NCI-H510A (cell line): ENCODE measurements at regions not wholly inside any gene's neighbourhood (a gene's known extent, or its start where the extent isn't known, plus 50 kb on each side); places are given as distances from the start of the nearest gene placed in this dataset.

Experiments used
- DNase-seq: peaks from one replicate; lab custom pipeline; 2025; lab: John Stamatoyannopoulos, UW

DNA sequence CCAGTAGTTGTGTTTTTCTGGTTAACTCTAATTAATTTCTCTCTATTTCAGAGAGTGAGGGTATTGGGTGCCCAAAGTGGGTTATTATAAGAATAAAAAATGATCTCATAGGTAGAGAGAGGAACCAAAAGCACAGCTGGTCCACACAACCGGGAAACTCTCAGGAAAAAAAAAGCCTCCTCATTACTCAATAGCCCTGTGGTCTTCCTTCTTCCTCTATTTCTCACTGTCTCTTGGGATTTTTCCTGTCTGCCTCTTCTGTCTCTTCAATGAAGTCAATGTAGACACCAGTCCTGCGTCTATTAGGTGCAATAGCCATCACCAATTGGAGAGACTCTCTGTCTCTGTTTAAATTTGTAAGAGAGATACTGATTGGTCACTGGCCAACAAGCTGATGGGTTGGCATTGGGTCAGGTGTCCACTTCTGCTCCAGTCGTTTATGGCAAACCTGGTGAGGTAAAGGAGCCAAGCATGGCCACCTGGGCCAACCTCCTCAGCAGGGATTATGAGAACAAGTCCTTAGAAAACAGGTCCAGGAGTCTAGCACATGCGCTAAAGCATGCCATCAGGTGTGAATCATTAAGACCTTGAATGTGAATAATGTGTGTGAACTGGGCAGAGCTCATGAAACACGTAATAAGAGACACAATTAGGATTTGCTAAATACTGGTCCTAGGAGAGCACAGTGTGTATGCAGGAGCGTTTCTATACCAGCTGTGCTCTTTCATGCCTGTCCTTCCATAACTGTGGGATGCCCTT is 443.0 kb upstream of the RUNX1 start:
- no peak for DNase-seq

- no peak for DNase-seq
Observed at GRCh38 chr21:35491114-35491513, 442.0 kb upstream of the RUNX1 start.

GRCh38 chr21:35489389-35489980 is 440.4 kb upstream of the RUNX1 start:
- DNase-seq = no peak

GRCh38 chr21:35488946-35489345 is 439.8 kb upstream of the RUNX1 start:
- no peak for DNase-seq

- no peak for DNase-seq
Observed at GRCh38 chr21:35485364-35485763, 436.3 kb upstream of the RUNX1 start.

DNA sequence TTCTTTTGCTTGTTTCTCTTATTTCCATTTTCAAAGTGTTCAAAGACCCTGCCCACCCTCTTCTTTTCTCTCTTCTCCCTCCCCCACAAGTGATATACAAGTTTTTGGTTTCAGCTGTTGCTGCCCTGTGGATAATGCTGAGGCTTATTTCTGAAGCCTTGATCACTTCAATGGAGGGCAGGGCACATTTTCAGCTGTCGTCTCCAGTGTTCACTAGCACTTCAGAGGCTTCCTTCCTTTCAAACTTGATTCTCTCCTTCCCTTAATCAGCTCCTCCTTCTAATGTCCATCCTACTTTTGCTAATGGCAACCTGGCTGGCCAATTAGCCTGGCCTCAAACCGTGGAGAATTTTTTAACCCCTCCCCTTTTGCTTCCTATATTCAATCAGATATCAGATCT is 435.7 kb upstream of the RUNX1 start:
- no peak for DNase-seq

GRCh38 chr21:35484032-35484431 is 434.9 kb upstream of the RUNX1 start:
- no peak for DNase-seq

GRCh38 chr21:35482933-35483662 is 434.0 kb upstream of the RUNX1 start:
- no peak for DNase-seq

DNA sequence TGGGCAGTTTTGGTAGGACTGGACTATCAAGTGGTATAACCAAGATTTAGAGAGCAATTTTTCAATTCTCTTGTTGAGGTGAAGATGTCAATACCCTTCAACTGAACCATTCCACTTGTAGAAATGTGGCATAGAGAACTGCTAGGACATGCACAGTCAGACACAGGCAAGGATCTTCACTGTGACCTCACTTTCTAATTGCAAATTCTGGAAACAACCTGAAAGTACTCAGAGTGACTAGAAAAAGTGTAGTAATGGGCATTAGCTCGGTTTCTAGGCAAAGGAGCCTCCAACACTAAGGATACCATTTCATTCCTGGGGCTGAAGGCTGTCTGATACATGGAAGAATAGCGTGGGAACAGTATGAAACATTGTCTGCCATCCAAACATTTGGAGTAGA is 433.0 kb upstream of the RUNX1 start:
- DNase-seq = no peak

- no peak for DNase-seq
Observed at GRCh38 chr21:35481005-35481404, 431.9 kb upstream of the RUNX1 start.

- DNase-seq = no peak
Observed at GRCh38 chr21:35479529-35479928, 430.4 kb upstream of the RUNX1 start.

DNA sequence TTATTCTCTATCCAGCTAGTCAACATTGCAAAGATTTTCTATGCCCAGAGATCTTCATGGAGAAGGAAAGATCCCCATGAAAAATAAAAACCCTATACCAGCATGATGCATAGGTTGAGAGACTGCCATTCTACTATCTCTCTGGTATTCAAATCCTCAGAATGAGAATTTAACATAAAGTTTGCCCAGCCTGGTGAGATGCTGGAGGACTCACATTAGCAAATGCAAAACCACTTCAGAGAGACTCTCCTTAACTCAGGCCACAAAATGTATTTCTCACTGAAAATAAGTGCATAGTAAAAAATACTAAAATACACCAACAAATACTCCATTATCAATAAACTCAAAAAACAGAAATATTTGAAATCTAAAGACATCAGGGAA is 430.0 kb upstream of the RUNX1 start:
- DNase-seq = no peak

GRCh38 chr21:35478161-35479064 is 429.3 kb upstream of the RUNX1 start:
- no peak for DNase-seq

- DNase-seq = no peak
Observed at GRCh38 chr21:35477622-35478021, 428.5 kb upstream of the RUNX1 start.

GRCh38 chr21:35476621-35477395 is 427.7 kb upstream of the RUNX1 start:
- no peak for DNase-seq

- no peak for DNase-seq
Observed at GRCh38 chr21:35475762-35476161, 426.7 kb upstream of the RUNX1 start.

- no peak for DNase-seq
Observed at GRCh38 chr21:35475009-35475408, 425.9 kb upstream of the RUNX1 start.

- DNase-seq = no peak
Observed at GRCh38 chr21:35473496-35473895, 424.4 kb upstream of the RUNX1 start.

DNA sequence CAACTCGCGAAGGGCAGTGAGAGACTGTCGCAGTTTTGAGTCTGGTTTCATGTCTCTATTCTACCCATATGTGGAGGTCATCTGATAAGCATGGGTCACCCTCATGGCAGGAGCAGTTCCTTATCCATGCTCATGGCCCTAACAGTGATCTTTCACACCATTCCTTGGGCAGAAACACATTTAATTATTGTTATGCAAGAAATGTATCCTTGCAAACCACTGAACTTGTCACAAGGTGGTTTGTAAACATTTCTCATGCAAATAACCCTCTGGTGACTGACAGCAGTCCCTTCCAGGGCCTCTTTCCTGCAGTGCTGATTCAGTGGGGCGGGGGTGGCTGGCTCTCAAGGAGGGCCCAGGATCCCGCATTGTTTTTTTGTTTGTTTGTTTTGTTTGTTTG is 421.4 kb upstream of the RUNX1 start:
- no peak for DNase-seq

DNA sequence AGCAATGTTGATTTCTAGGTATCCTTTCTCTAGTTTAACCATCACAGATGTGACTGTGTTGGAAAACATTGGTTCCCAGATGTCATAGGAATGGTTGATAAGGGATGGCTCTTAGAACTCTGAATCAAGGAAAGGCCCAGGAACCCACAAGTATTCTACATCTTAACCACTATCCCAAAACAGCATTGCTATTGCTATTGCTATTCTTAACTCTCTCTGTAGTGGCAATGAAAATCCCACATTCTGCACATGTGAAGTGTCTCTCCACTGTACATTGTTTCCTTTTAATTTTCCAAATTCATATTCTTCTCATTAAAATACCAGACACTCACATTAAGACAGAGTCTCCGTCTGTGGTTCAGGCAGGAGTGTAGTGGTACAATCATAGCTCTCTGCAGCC is 420.4 kb upstream of the RUNX1 start:
- DNase-seq = no peak

DNA sequence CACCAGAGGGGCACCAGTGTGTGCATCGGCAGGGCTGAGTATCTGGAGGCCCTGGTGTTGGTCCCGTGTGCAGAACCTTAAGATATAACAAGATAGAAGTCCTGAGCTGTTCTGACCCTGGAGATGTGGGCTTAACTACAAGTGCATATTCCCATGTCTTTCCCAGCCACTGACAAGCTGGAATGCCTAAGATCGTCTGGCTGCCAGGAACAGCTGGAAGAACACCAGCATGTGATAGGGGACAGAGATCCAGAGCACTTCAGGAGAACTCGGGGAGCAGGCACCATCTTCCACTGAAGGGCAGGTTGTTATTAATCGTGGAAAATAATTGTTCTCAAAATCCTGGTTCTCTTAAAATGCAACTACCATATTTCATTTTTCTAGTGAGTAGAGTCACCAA is 419.9 kb upstream of the RUNX1 start:
- no peak for DNase-seq

DNA sequence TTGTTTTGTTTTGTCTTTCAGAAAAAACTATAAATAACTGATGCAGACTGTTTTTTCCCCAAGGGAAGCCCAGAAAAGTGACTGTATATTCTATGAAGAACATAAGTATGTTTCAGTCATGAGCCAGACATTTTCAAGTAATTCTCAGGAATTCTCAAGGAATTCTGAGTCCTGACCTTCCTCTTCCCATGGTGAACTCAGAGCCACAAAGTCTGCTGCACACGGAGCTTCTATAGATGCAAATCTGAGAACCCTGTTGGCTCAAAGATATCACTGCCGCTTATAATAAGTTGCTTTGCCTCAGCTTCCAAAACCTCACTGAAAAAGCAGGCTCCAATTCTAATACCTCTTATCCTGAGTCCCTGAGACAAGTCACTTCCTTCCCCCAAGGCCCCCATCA is 418.5 kb upstream of the RUNX1 start:
- no peak for DNase-seq
